NT2/D1 (cell line): ENCODE measurements at regions not wholly inside any gene's neighbourhood (a gene's known extent, or its start where the extent isn't known, plus 50 kb on each side); places are given as distances from the start of the nearest gene placed in this dataset.

Source experiments
- SUZ12 ChIP-seq: IDR thresholded peaks from 2 replicates; pipeline ENCODE4 v1.6.1; 2011; ENCODE audit not compliant: insufficient read length, insufficient read depth; ENCODE audit errors: extremely low read depth
- ZNF274 ChIP-seq: IDR thresholded peaks from 2 replicates; pipeline ENCODE4 v1.6.1; 2011; ENCODE audit warnings: mild to moderate bottlenecking, low read depth, low read length

GRCh38 chr5:77925503-77925902, 149.4 kb upstream of the TBCA start:
- no peak for TF ChIP-seq ZNF274
- TF ChIP-seq SUZ12, result no peak
